Activated CD8-positive, alpha-beta T cell treated with anti-CD3 and anti-CD28 coated beads for 36 hours (primary cell): ENCODE measurements at regions not wholly inside any gene's neighbourhood (a gene's known extent, or its start where the extent isn't known, plus 50 kb on each side); places are given as distances from the start of the nearest gene placed in this dataset.
"Not testable (repeated sequence)": the region's sequence is repeated elsewhere in the genome, so short reads cannot be mapped to it uniquely, and the experiment has no call there.

ENCODE experiments used
- ATAC-seq: fragments of 200-7000 bp; cut with Tn5 transposase; one replicate; pipeline ENCODE4 v1.10.0; 2021; ENCODE audit warnings: mild to moderate bottlenecking, moderate library complexity
- CTCF ChIA-PET: fragments of 350-600 bp; sonication (Branson Sonifier 250); formaldehyde crosslinking; loops from one replicate; lab custom pipeline; 2021; ENCODE audit warnings: antibody characterized with exemption; lab: Charles Lee
- POLR2A ChIA-PET: fragments of 350-600 bp; sonication (Branson Sonifier 250); formaldehyde crosslinking; loops from one replicate; lab custom pipeline; 2021; ENCODE audit warnings: antibody characterized with exemption; lab: Charles Lee
- DNase-seq: peaks from one replicate; pipeline ENCODE4 v3.0.0-alpha.2; 2020
- H3K27ac Mint-ChIP-seq: one replicate; pipeline ENCODE4 v1.8.0; 2021; ENCODE audit warnings: mild to moderate bottlenecking, mixed read lengths
- H3K27me3 Mint-ChIP-seq: one replicate; pipeline ENCODE4 v1.8.0; 2021; ENCODE audit warnings: mixed read lengths
- H3K36me3 Mint-ChIP-seq: one replicate; pipeline ENCODE4 v1.8.0; 2021; ENCODE audit warnings: low read depth, mixed read lengths
- H3K4me1 Mint-ChIP-seq: one replicate; pipeline ENCODE4 v1.8.0; 2021; ENCODE audit warnings: low read depth, mixed read lengths
- H3K4me3 Mint-ChIP-seq: one replicate; pipeline ENCODE4 v1.8.0; 2021; ENCODE audit warnings: mild to moderate bottlenecking, moderate library complexity, mixed read lengths
- H3K9me3 Mint-ChIP-seq: one replicate; pipeline ENCODE4 v1.8.0; 2021; ENCODE audit warnings: mixed read lengths
- CTCF ChIP-seq: fragments of 200-600 bp; IDR thresholded peaks from one replicate; pipeline ENCODE4 v1.8.0; 2022; ENCODE audit warnings: antibody characterized with exemption, mild to moderate bottlenecking
- intact Hi-C: fragments of 100-400 bp; cut with micrococcal nuclease; formaldehyde crosslinking; loops from one replicate; pipeline ENCODE4 v1.10.0; 2022

GRCh38 chr5:12959713-12960112 is 984.8 kb downstream of the DNAH5 start:
- Mint-ChIP-seq H3K36me3 (no peaks in the 10 kb centered on the region), H3K9me3 (peaks cover 4% of the 10 kb centered on the region), H3K27ac (no peak overlapping the region), H3K27me3 (no peaks in the 10 kb centered on the region), H3K4me1 (no peaks in the 10 kb centered on the region), H3K4me3 (no peak overlapping the region)
- no peak for TF ChIP-seq CTCF
- intact Hi-C loops: no loop called here
- ATAC-seq (no peak), DNase-seq (no peak)
- CTCF ChIA-PET: no interaction called here
- POLR2A ChIA-PET: no interaction called here

- Mint-ChIP-seq H3K4me3 (no peak overlapping the region), H3K27me3 (no peaks in the 10 kb centered on the region), H3K9me3 (peaks cover 1% of the 10 kb centered on the region), H3K4me1 (no peaks in the 10 kb centered on the region), H3K36me3 (no peaks in the 10 kb centered on the region), H3K27ac (no peak overlapping the region)
- CTCF ChIA-PET: no interaction called here
- TF ChIP-seq CTCF: no peak
- POLR2A ChIA-PET: no interaction called here
- ATAC-seq (no peak), DNase-seq (no peak)
- intact Hi-C loops: no loop called here
Observed at GRCh38 chr5:12952409-12952808, 992.1 kb downstream of the DNAH5 start.

GRCh38 chr5:12951846-12952245 is 992.6 kb downstream of the DNAH5 start:
- no peaks in the 10 kb centered on the region for H3K36me3 Mint-ChIP-seq
- peaks cover 1% of the 10 kb centered on the region for H3K9me3 Mint-ChIP-seq
- no peak for ATAC-seq
- ChIA-PET CTCF (no interaction called here), POLR2A (no interaction called here)
- intact Hi-C loops: no loop called here
- no peaks in the 10 kb centered on the region for H3K27me3 Mint-ChIP-seq
- no peak for TF ChIP-seq CTCF
- DNase-seq: no peak
- no peak overlapping the region for H3K4me3 Mint-ChIP-seq
- H3K4me1 Mint-ChIP-seq: no peaks in the 10 kb centered on the region
- no peak overlapping the region for H3K27ac Mint-ChIP-seq

GRCh38 chr5:12947379-12947778 is 997.1 kb downstream of the DNAH5 start:
- TF ChIP-seq CTCF: no peak
- CTCF ChIA-PET: no interaction called here
- Mint-ChIP-seq H3K4me1 (no peaks in the 10 kb centered on the region), H3K27ac (no peak overlapping the region), H3K9me3 (peaks cover 4% of the 10 kb centered on the region), H3K27me3 (no peaks in the 10 kb centered on the region), H3K36me3 (no peaks in the 10 kb centered on the region), H3K4me3 (no peak overlapping the region)
- intact Hi-C loops: no loop called here
- ATAC-seq (no peak), DNase-seq (no peak)
- POLR2A ChIA-PET: no interaction called here

GRCh38 chr5:12945477-12945876 is 999.0 kb downstream of the DNAH5 start:
- DNase-seq, POLR2A ChIA-PET, H3K4me3 Mint-ChIP-seq, ATAC-seq, H3K9me3 Mint-ChIP-seq, H3K36me3 Mint-ChIP-seq, CTCF ChIA-PET, H3K27ac Mint-ChIP-seq, H3K27me3 Mint-ChIP-seq, H3K4me1 Mint-ChIP-seq, intact Hi-C loops: not testable (repeated sequence)

- ATAC-seq (no peak), DNase-seq (no peak)
- Mint-ChIP-seq H3K27me3 (no peaks in the 10 kb centered on the region), H3K27ac (no peak overlapping the region), H3K9me3 (peaks cover 10% of the 10 kb centered on the region), H3K4me1 (no peaks in the 10 kb centered on the region), H3K36me3 (no peaks in the 10 kb centered on the region), H3K4me3 (no peak overlapping the region)
- intact Hi-C loops: no loop called here
- ChIA-PET CTCF (no interaction called here), POLR2A (no interaction called here)
- TF ChIP-seq CTCF: no peak
Observed at GRCh38 chr5:12936221-12936620, 1008.3 kb downstream of the DNAH5 start.
